HG03108 (cell line): ENCODE measurements at regions not wholly inside any gene's neighbourhood (a gene's known extent, or its start where the extent isn't known, plus 50 kb on each side); places are given as distances from the start of the nearest gene placed in this dataset.

Experiments
- ATAC-seq: cut with Tn5 transposase; IDR thresholded peaks from one replicate; pipeline ENCODE4 v1.9.1; 2021; ENCODE audit warnings: moderate library complexity; ENCODE audit not compliant: unreplicated experiment

GRCh38 chr1:118739501-118739900, 248.6 kb downstream of the TBX15 start:
- ATAC-seq: no peak

- ATAC-seq: no peak
Observed at GRCh38 chr1:118736322-118736721, 251.8 kb downstream of the TBX15 start.

GRCh38 chr1:118717893-118718292, 270.2 kb downstream of the TBX15 start:
- no peak for ATAC-seq

DNA sequence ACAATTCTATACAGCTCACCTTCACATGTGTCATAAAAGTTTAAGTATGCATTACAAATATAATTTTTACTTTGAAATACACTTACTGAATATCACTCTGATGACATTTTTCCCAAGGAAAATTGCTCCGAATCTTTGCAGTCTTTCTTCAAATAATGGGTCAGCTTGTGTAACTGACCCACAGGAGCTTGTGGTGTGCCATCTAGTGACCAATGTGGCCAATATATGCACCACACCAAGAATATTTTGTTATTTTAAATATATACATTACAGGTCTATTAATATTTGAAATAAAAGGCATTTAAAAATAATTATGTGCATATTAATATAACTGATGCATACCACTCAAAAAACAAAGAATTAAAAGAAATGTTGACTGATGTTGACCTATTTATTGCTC, 271.4 kb downstream of the TBX15 start:
- no peak for ATAC-seq

DNA sequence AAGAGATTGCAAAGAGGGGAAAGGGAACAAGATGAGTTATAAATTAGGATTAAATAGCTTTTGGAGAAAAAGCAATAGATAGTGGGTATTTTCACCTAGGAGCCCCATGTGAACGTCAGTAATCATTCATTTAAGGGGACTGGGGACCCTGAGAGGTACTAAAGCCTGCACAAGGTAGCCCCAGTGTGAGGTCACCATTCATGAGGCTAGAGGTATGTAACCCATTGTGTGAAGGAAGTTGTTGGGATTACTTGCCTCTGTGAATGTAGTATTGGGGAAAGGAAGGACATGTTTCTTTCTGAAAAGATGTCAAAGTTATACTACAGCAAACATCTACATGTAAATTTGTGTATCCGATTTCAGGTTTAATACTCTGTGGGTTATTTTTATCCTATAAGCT, 276.8 kb downstream of the TBX15 start:
- ATAC-seq: no peak

DNA sequence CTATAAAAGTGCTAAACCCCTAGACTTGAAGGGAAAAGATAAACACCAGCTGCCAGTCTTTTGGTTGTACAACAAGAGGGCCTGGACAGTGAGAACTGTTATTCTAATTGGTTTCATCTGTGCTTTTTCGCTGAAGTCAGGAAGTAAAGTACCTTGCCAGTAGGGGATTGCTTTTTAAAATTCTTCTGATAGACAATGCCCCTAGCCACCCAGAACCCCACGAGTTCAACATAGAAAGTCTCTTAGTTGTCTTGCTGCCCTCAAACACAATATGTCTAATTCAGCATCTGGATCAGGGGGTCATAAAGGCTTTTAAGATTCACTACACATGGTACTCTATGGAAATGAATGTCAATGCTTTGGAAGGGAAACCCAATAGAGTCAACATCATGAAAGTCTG, 289.2 kb downstream of the TBX15 start:
- no peak for ATAC-seq

GRCh38 chr1:118692143-118692542, 296.0 kb downstream of the TBX15 start:
- ATAC-seq: no peak

DNA sequence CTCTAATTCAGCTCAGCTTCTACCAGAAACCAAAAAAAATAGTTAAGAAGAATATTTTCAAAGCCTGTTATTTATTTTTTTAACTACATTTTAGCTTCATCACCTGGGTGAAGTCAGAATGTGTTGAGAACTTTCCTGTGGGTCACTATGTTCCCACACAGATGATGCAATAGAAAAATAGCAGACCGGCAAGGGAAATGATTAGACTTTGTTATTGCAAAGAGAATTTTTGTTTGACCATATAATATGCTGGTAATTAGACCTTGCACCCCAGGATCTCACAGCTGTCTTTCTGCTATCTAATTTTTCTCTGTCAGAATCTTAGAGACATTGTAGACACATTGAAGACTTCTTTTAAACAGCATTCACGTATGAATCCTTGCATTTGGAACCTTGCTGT, 299.3 kb downstream of the TBX15 start:
- no peak for ATAC-seq

- ATAC-seq: no peak
Observed at GRCh38 chr1:118661769-118662320, 326.3 kb downstream of the TBX15 start.

- no peak for ATAC-seq
Observed at GRCh38 chr1:118660769-118661168, 327.4 kb downstream of the TBX15 start.

GRCh38 chr1:118659646-118660045, 328.5 kb downstream of the TBX15 start:
- no peak for ATAC-seq

- no peak for ATAC-seq
Observed at GRCh38 chr1:118650107-118650807, 337.9 kb downstream of the TBX15 start.

DNA sequence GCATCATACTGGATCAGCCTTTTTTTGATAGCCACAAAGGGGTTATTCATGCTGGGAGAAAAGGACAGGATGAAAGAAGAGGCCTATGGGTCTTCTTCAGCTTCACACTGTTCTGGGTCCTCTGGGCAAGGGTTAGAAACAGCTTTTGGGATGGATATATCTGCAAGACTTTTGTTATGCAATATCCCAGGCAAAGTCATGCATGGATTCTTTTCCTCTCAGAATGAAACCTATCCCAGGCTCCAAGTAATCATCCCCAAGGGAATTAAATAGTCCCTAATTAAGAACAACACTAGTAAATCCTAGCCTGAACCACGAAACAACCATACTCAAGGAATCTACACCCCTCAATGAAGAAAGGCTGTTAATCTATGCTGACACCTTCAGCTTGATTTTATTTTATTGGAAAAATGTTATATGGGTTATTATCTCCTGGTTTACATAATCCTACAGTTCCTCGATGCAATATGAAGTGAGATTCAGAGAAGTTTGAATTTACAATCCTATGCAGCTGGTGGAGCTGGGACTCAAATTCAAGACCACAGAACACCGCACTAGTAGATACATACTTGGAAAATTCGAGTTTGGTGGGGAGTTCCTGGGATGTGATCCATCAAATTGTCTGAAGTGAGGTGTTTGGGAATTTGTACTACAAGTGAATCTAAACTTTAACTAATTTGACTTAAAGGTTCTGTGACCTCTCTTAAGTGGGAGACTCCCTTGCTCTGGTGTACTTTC, 338.6 kb downstream of the TBX15 start:
- no peak for ATAC-seq

DNA sequence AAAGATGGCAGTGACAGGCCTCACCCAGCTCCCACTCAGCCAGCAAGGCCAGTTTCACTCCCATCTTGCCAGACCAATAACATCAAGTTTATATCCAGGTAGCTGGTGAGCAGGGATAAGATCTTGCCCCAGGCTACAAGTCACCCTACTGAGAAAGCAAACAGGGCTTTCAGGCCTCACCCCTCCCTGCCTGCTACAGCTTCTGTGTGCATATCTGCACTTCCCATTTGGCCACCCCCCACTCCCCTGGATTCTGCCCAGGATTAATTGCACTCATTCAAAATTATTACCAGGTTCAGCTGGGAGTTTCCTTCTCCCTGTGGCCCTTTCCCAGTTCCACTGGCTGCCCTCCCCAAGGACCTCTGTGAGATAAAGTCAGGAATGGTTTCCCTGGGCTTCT, 352.1 kb downstream of the TBX15 start:
- ATAC-seq: no peak

DNA sequence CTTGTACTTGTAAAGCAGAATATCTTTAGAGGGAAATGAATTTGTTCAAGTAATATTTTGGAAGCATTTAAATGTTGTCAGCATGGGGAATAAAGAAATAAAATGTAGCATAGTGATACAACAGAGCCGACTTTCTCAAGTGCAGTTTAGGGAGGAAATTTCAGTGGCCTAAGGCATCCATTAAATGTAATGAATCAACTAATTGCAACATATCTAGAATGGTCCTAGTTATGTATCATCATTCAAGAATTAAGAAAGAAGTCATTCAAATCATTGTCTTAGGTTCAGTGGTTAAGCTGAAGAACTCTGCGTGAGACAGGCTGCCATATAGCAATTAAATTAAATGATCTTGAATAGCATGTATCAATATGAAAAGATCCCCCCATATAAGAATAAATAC, 360.7 kb downstream of the TBX15 start:
- ATAC-seq: no peak

DNA sequence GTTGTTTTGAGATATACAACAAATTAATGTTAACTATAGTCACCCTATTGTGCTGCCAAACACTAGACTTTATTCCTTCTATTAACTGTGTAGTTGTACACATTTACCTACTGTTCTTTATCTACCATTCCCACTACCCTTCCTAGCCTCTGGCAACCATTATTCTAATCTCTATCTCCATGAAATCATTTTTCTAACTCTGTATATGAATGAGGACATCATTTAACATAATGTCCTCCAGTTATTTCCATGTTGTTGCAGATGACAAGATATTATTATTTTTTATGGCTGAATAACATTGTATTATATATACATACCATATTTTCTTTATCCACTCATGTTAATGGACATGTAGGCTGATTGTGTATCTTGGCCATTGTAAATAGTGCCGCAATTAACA, 366.3 kb downstream of the TBX15 start:
- ATAC-seq: no peak

DNA sequence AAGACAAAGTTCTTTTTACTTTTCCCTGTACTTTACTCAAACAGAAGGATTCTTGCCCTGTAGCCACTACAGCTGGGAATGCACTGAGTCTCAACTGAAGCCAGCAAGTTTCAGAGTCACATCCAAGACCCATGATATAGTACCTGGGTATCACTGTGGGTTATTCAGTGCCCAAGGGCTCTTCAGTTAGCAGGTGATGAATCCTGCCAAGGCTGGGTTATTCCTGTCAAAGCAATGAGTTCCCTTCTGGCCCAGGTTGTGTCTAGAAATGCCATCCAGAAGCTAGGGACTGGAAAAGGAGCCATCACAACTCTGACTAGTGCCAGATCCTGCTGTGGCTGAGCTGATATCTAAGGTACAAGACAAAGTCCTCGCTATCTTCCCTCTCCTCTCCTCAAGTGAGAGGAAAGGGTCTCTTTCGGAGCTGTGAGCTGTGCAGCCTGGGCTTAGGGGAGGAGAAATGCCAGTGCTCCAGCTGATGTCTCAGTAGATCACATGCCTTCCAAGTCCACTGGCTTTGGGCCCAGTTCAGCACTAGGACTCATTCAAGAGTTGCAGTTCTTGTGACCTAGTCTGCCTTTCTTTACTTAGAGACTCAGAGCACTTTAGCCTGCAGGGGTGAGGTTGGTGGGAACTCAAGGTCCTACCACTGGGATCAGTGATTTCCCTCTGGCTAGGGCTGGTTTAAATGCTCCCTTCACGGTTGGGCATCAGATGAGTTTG, 369.4 kb downstream of the TBX15 start:
- no peak for ATAC-seq

DNA sequence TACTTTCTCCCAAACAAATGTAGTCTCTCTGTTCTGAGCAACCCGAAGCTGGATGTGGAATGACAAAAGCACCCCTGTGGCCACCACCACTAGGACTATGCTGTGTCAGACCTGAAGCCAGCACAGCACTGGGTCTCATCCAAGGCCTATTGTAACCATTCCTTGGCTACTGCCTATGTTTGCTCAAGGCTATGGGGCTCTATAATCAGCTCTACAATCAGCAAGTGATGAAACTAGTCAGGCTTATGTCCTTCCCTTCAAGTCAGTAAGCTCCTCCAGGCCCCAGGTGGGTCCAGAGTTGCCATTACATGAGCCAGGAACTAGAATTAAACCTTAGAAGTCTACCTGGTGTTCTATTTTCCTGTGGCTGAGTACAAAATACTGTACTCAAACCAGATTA, 370.2 kb downstream of the TBX15 start:
- ATAC-seq: no peak

DNA sequence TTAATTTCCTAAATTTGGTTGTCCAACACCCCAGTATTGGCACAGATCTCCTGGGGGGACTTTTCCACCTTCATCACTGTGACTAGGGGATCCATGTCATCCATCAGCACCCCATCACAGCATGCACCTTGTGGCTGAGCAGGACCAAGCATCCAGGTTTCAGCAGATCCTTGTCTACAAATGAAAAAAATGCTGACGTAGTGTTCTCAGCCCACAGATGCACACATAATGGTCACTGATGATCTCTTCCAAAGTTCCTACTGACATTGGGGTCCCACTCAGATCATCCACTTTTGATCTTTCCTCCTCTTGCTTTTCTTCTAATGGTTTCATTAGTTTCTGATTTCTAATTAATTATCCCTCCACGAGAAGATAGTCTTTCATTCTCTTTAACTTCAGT, 373.1 kb downstream of the TBX15 start:
- ATAC-seq: no peak

DNA sequence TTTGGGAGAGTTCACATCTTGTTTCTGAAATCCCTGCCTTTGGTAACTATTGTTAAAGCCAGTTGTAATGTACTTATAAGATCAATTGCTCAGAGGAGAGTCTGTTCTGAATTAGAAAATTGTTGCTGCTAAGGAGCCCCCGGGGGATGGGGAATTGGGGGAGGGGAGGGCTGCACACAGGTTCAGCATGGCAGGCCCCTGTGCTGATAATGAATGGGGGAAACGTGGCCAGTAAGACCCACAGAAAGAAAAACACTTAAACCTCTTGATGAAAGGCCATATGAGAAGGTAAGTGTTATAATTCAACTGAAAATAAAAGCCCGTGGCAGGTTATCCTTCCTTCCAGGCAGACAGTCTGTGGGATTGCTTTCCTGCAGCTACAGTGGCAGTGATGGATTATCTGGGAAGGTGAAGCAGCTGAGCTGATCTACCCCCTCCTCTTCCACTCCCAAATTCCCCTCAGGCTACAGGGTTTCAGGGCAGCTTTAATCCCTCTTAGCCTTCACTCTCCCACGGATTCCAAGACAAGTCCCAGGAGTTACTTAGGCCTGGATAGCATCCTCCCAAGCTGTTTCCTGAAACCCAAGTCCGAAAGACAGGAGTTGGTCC, 398.8 kb downstream of the TBX15 start:
- ATAC-seq: no peak

DNA sequence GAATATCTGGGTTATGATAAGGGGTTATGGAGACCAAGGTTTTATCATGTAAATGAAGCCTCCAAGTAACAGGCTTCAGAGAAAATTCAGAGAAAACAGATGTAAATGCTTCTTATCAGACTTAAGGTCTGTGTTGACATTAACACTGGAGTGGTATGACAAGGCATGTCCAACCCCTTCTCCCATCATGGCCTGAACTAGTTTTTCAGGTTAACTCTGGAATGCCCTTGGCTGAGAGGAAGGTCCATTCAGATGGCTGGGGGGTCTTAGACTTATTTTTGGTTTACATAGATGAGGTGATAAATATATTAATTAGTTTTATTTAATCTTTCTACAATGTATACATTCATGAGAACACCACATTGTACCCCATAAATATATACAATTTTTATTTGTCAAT, 399.6 kb downstream of the TBX15 start:
- no peak for ATAC-seq
